ENCODE measurements at regions not wholly inside any gene's neighbourhood (a gene's known extent, or its start where the extent isn't known, plus 50 kb on each side); places are given as distances from the start of the nearest gene placed in this dataset.

- TF ChIP-seq, protein P1, sequence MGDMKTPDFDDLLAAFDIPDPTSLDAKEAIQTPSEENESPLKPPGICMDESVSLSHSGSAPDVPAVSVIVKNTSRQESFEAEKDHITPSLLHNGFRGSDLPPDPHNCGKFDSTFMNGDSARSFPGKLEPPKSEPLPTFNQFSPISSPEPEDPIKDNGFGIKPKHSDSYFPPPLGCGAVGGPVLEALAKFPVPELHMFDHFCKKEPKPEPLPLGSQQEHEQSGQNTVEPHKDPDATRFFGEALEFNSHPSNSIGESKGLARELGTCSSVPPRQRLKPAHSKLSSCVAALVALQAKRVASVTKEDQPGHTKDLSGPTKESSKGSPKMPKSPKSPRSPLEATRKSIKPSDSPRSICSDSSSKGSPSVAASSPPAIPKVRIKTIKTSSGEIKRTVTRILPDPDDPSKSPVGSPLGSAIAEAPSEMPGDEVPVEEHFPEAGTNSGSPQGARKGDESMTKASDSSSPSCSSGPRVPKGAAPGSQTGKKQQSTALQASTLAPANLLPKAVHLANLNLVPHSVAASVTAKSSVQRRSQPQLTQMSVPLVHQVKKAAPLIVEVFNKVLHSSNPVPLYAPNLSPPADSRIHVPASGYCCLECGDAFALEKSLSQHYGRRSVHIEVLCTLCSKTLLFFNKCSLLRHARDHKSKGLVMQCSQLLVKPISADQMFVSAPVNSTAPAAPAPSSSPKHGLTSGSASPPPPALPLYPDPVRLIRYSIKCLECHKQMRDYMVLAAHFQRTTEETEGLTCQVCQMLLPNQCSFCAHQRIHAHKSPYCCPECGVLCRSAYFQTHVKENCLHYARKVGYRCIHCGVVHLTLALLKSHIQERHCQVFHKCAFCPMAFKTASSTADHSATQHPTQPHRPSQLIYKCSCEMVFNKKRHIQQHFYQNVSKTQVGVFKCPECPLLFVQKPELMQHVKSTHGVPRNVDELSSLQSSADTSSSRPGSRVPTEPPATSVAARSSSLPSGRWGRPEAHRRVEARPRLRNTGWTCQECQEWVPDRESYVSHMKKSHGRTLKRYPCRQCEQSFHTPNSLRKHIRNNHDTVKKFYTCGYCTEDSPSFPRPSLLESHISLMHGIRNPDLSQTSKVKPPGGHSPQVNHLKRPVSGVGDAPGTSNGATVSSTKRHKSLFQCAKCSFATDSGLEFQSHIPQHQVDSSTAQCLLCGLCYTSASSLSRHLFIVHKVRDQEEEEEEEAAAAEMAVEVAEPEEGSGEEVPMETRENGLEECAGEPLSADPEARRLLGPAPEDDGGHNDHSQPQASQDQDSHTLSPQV (IDR thresholded peaks at IDR 0.05), result no peak
- TF ChIP-seq SP2 (IDR thresholded peaks at IDR 0.05; ENCODE audit: extremely low read depth, low read depth, low read length, poor library complexity, severe bottlenecking), result no peak
- TF ChIP-seq ZNF274 (IDR thresholded peaks at IDR 0.05; ENCODE audit: borderline replicate concordance, low read depth, low read length), result no peak
Observed at GRCh38 chr5:62896121-62896893, 317.7 kb downstream of the LRRC70 start (continued).

DNA sequence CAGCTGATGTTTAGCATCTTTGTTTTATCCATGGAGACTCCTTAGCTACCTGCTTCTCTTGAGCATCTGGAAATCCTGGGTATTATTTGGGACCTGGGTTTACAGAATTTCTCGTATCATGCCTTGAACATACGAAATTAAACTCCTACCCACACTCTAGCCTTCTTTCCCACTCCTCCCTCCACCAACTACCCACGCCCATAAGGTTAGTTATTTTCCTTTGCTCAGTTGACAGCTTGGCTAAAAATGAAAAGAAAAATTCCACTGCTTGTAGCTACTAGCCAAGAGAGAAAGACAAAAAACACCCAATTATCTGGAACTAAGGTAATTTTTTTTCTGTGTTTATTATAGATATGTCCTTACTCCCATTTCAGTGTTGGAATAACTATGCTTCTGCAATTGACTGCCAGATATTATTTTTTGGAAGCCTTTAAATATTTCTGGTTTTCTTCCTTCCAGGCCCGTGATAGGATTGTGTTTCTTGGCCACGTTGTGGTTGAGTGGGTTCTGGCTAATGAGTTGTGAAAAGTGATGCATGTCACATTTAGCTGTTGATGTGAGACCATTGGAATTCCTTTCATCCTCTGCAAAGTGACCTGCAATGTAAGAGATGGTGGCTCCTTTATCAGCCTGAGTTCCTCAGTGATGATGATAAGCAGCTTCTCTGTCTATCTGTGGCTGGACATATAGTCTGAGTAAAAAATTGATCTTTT lies 308.1 kb downstream of the LRRC70 start:
- BruUV-seq (replicated peaks), result no TSS peak
- Histone ChIP-seq H3K36me3 (ENCODE audit: control insufficient read depth, insufficient read depth, low read length) (no peaks in the 10 kb centered on the region), H3K79me2 (ENCODE audit: control insufficient read depth, insufficient read depth, low read length) (no peaks in the 10 kb centered on the region), H3K4me1 (replicated peaks in 1 of 2; ENCODE audit: control insufficient read depth in 2 of 2, insufficient read depth in 2 of 2, low read length in 2 of 2) (no peaks in the 10 kb centered on the region), H3K27ac (ENCODE audit: extremely low read depth, low read depth, low read length) (no peak overlapping the region), H4K20me1 (replicated peaks; ENCODE audit: control insufficient read depth, insufficient read depth, low read length) (no peaks in the 10 kb centered on the region), H3K9ac (ENCODE audit: insufficient read depth in 1 of 2, low read depth in 2 of 2, low read length in 2 of 2) (no peak overlapping the region), H3K9me1 (ENCODE audit: control insufficient read depth, insufficient read depth, low read length) (no peaks in the 10 kb centered on the region), H3K27me3 (ENCODE audit: control insufficient read depth in 2 of 2, insufficient read depth in 2 of 2, low read length in 2 of 2) (no peaks in the 10 kb centered on the region), H2AFZ (ENCODE audit: low read depth, low read length) (no peak overlapping the region), H3K9me3 (replicated peaks; ENCODE audit: control insufficient read depth, insufficient read depth, low read depth, low read length) (no peaks in the 10 kb centered on the region), H3K4me3 (no peak overlapping the region), H3K4me2 (ENCODE audit: insufficient read depth, low read length) (no peak overlapping the region)
- CTCF ChIA-PET (ENCODE audit: low intra/inter-chr PET ratio), result no interaction called here
- FAIRE-seq (no peak), DNase-seq (ENCODE audit: extremely low read depth in 1 of 4, low spot score in 3 of 4) (no peak), ATAC-seq (no peak)
- POLR2A ChIA-PET, result no interaction called here
- intact Hi-C loops (cut with micrococcal nuclease), result no loop called here
- 0% methylated on average over 5 of the region's 5 CpGs for WGBS (ENCODE audit: insufficient coverage, low coverage, missing lambda C conversion rate)
- no peak for TF ChIP-seq RFX7 (CRISPR knock-in tag; IDR thresholded peaks at IDR 0.05)
- no peak for TF ChIP-seq ATF1 (CRISPR knock-in tag; IDR thresholded peaks at IDR 0.05)
- TF ChIP-seq ATF1 (tag; IDR thresholded peaks at IDR 0.05), result no peak
- TF ChIP-seq HNRNPL (IDR thresholded peaks at IDR 0.05; ENCODE audit: low read depth, low read length), result no peak
- TF ChIP-seq, protein P2, sequence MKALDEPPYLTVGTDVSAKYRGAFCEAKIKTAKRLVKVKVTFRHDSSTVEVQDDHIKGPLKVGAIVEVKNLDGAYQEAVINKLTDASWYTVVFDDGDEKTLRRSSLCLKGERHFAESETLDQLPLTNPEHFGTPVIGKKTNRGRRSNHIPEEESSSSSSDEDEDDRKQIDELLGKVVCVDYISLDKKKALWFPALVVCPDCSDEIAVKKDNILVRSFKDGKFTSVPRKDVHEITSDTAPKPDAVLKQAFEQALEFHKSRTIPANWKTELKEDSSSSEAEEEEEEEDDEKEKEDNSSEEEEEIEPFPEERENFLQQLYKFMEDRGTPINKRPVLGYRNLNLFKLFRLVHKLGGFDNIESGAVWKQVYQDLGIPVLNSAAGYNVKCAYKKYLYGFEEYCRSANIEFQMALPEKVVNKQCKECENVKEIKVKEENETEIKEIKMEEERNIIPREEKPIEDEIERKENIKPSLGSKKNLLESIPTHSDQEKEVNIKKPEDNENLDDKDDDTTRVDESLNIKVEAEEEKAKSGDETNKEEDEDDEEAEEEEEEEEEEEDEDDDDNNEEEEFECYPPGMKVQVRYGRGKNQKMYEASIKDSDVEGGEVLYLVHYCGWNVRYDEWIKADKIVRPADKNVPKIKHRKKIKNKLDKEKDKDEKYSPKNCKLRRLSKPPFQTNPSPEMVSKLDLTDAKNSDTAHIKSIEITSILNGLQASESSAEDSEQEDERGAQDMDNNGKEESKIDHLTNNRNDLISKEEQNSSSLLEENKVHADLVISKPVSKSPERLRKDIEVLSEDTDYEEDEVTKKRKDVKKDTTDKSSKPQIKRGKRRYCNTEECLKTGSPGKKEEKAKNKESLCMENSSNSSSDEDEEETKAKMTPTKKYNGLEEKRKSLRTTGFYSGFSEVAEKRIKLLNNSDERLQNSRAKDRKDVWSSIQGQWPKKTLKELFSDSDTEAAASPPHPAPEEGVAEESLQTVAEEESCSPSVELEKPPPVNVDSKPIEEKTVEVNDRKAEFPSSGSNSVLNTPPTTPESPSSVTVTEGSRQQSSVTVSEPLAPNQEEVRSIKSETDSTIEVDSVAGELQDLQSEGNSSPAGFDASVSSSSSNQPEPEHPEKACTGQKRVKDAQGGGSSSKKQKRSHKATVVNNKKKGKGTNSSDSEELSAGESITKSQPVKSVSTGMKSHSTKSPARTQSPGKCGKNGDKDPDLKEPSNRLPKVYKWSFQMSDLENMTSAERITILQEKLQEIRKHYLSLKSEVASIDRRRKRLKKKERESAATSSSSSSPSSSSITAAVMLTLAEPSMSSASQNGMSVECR (CRISPR knock-in tag; IDR thresholded peaks at IDR 0.05), result no peak
- no peak for TF ChIP-seq ADNP (tag; IDR thresholded peaks at IDR 0.05)
- no peak for TF ChIP-seq PHF8 (IDR thresholded peaks at IDR 0.05; ENCODE audit: borderline replicate concordance, low read length)
- in situ Hi-C loops (cut with MboI), result no loop called here

Data from K562 (cell line).